IPS DF 6.9 (cell line): ENCODE measurements at regions not wholly inside any gene's neighbourhood (a gene's known extent, or its start where the extent isn't known, plus 50 kb on each side); places are given as distances from the start of the nearest gene placed in this dataset.

ENCODE experiments used
- DNase-seq: peaks from one replicate; pipeline ENCODE4 v3.0.0-alpha.2; 2013; ENCODE audit warnings: low read depth, low spot score
- H3K27ac ChIP-seq: one replicate; pipeline ENCODE4 v1.5.1; 2013; ENCODE audit warnings: low read length, control low read depth
- H3K27me3 ChIP-seq: 2 replicates; pipeline ENCODE4 v1.6.1; 2013; ENCODE audit warnings: mild to moderate bottlenecking, low read length; ENCODE audit not compliant: control insufficient read depth, insufficient read depth
- H3K36me3 ChIP-seq: 2 replicates; pipeline ENCODE4 v1.6.1; 2013; ENCODE audit warnings: low read length; ENCODE audit not compliant: control insufficient read depth, insufficient read depth
- H3K4me1 ChIP-seq: 2 replicates; pipeline ENCODE4 v1.6.1; 2013; ENCODE audit warnings: low read length; ENCODE audit not compliant: control insufficient read depth, insufficient read depth
- H3K4me3 ChIP-seq: 2 replicates; pipeline ENCODE4 v1.5.1; 2013; ENCODE audit warnings: mild to moderate bottlenecking, low read length
- H3K9me3 ChIP-seq: 2 replicates; pipeline ENCODE4 v1.6.1; 2013; ENCODE audit warnings: low read length, inconsistent platforms; ENCODE audit not compliant: control insufficient read depth, insufficient read depth
- WGBS: extraction: QIAGEN DNeasy Blood & Tissue Kit; methylation state at CpG from one replicate; pipeline ENCODE4 v1.1.7; 2013; ENCODE audit warnings: mixed read lengths, missing lambda C conversion rate; ENCODE audit not compliant: insufficient read length, insufficient coverage; 5-methylcytosine and 5-hydroxymethylcytosine counted together

DNA sequence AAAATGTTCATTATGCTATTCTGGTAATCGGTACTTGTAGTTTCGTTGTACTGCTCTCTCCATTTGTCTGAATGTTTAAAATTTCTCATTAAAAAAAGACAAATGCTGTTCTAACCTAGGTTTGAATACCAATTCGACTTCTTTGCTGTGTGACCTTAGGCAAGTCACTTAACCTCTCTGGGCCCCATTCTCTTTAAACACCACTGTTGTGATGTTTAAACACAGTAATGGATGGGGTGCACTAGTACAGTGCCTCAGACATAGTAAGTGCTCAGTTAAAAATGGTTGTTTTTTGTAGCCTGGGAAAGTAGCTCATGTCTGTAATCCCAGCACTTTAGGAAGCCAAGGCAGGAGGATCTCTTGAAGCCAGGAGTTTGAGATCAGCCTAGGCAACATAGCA, 138.5 kb downstream of the MRPL14 start:
- Histone ChIP-seq H3K27me3 (no peaks in the 10 kb centered on the region), H3K27ac (no peak overlapping the region), H3K9me3 (no peaks in the 10 kb centered on the region), H3K4me1 (0 out of 2 replicates have a peak, but pooled peaks cover 1% of the 10 kb centered on the region), H3K36me3 (no peaks in the 10 kb centered on the region), H3K4me3 (no peak overlapping the region)
- no peak for DNase-seq
- WGBS = no CpG with 5 or more reads among the region's 3 CpGs

DNA sequence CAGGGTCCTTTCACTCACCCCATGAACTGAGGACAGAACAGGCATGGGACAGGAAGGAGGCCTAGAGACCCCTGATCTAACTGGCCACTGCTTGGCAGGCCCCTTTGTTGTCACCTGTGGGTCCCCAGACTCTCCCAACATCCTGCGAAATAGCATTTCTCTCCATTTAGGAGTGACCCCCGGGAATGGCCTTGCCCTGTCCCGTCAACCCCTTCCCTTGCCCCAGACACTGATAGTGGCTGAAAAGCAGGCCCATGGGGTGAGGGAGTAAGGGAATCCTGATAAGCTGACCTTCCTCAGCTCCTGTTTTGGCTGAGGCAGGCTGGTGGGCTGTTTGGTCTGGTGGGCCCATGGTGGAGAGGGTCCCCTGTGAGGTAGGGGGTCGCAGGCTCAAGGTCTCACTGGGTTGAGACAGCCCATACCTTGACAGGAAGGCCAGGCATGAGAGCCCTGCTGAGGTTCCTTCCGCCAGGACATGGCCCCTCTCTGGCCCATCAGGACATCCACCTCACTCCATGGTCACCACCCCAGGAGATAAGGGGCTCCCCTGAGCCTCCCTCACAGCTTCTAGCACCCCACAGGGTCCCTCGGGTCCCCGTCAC, 139.3 kb downstream of the MRPL14 start:
- WGBS = no CpG with 5 or more reads among the region's 7 CpGs
- no peak overlapping the region for H3K4me3 ChIP-seq
- no peaks in the 10 kb centered on the region for H3K36me3 ChIP-seq
- no peak overlapping the region for H3K27ac ChIP-seq
- no peak for DNase-seq
- H3K9me3 ChIP-seq = no peaks in the 10 kb centered on the region
- H3K27me3 ChIP-seq = no peaks in the 10 kb centered on the region
- 0 out of 2 replicates have a peak, but pooled peaks cover 1% of the 10 kb centered on the region for H3K4me1 ChIP-seq

DNA sequence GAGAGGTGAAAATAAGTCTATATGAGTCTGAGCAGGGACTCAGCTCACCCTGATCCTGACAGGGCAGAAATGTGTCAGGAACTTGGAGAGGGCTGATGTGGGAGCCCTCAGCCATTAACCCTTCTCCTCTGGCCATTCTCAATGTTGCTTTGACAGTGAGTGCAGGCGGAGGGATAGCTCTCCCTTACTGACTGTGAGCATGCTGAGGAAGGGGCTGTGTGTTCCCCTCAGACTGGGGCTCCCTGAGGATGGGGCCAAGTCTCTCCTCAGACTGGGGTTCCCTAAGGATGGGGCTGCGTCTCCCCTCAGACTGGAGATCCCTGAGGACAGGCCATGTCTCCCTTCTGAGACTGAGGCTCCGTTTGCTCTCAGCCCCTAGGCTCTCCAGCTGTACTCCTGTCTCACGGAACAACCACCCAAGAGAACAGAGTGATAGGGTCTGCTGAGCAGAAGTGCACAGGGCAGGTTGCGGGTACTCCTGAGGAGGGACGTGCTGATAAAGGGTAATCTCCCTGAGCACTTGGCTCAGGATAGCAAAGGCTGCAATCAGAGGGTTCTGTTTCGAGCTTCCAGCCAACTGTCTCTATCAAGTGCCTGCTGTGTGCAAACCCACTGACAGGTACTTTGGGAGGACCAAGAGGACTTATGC, 141.0 kb downstream of the MRPL14 start:
- no peaks in the 10 kb centered on the region for H3K27me3 ChIP-seq
- DNase-seq = no peak
- 0 out of 2 replicates have a peak, but pooled peaks cover 1% of the 10 kb centered on the region for H3K4me1 ChIP-seq
- no peak overlapping the region for H3K4me3 ChIP-seq
- H3K36me3 ChIP-seq = no peaks in the 10 kb centered on the region
- no peak overlapping the region for H3K27ac ChIP-seq
- WGBS = no CpG with 5 or more reads among the region's 7 CpGs
- H3K9me3 ChIP-seq = no peaks in the 10 kb centered on the region

DNA sequence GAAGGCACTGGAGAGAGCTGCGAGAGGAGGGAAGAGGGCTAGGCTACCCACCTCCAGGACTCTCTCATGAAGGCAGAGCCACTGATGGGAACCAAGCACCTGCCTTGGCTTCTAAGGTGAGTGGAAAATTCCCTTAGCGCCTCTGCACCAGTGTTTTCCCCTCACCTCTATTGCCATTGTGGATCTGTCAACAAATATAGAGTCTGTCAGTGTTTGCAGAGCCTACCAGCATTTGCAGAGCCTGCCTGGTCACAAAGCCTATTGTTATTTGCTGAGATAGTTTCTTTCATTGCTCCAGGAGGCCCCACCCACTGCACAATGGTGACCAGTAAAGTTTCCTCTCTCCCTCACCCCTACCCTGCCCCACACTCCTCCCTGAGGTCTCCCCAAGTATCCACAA, 141.9 kb downstream of the MRPL14 start:
- 0 out of 2 replicates have a peak, but pooled peaks cover 1% of the 10 kb centered on the region for H3K4me1 ChIP-seq
- no peak overlapping the region for H3K27ac ChIP-seq
- WGBS = no CpG with 5 or more reads among the region's 2 CpGs
- no peak for DNase-seq
- H3K9me3 ChIP-seq = no peaks in the 10 kb centered on the region
- H3K4me3 ChIP-seq = no peak overlapping the region
- H3K27me3 ChIP-seq = no peaks in the 10 kb centered on the region
- no peaks in the 10 kb centered on the region for H3K36me3 ChIP-seq

DNA sequence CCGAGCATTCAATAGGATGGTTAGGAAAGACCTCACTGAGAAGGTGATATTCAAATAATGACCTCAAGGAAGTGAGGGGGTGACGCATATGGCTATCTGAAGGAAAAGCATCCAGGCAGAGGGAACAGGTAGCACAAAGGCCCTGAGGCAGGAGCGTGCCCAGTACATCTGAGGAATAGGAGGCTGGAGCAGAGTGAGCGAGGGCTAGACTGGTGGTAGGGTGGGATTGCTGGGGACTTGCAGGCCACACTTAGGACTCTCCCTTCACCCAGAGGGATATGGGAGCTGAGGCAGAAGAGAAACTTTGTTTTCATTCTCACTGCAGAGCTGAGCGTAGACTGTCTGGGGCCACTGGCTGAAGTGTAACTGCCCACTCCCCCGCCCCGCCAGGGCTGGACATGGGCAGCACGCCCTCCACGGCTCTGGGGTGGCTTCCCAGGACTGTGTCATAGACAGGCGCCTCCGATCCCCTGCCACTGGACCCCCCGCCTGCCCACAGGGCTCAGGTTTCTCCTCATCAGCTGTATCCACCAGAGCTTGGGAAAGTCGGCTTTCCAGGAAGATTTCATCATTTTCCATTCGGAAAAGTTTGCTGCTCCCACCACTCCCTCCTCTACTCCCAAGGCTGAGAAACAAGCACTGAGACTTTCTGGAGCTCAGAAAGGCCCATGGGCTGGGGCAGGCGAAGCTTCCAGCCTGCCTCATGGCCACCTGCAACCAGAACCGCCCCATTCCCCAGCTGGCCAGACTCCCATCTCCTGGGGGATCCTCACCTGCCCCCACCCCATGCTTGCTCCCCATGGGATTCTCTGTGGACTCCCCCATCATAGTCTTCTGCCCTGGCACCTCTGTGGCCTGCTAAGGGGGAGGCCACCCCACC, 142.6 kb downstream of the MRPL14 start:
- Histone ChIP-seq H3K4me3 (no peak overlapping the region), H3K9me3 (no peaks in the 10 kb centered on the region), H3K27ac (no peak overlapping the region), H3K4me1 (0 out of 2 replicates have a peak, but pooled peaks cover 1% of the 10 kb centered on the region), H3K27me3 (no peaks in the 10 kb centered on the region), H3K36me3 (no peaks in the 10 kb centered on the region)
- no peak for DNase-seq
- WGBS = no CpG with 5 or more reads among the region's 16 CpGs

DNA sequence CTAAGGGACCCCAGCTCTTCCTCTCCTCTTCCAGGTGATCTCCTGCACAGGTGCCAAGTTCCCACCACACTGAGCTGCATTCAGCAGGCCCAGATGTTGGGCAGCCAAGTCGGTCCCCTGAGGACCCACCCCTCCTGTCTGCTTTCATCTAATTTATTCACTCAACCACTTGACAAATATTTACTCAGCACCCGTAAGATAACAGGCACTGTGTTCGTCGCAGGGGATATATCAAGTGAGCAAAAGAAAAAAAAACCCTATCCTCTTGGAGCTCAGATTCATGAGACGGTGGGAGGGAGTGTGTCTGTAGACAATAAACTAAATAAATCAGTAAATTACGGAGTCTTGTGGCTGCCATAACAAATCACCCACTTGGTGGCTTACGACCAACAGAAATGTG, 143.6 kb downstream of the MRPL14 start:
- no peaks in the 10 kb centered on the region for H3K9me3 ChIP-seq
- H3K4me3 ChIP-seq = no peak overlapping the region; the same call in 1 of the 2 replicates
- no peaks in the 10 kb centered on the region for H3K27me3 ChIP-seq
- no peak for DNase-seq
- WGBS = no CpG with 5 or more reads among the region's 7 CpGs
- H3K4me1 ChIP-seq = no peaks in the 10 kb centered on the region
- H3K36me3 ChIP-seq = no peaks in the 10 kb centered on the region
- no peak overlapping the region for H3K27ac ChIP-seq

DNA sequence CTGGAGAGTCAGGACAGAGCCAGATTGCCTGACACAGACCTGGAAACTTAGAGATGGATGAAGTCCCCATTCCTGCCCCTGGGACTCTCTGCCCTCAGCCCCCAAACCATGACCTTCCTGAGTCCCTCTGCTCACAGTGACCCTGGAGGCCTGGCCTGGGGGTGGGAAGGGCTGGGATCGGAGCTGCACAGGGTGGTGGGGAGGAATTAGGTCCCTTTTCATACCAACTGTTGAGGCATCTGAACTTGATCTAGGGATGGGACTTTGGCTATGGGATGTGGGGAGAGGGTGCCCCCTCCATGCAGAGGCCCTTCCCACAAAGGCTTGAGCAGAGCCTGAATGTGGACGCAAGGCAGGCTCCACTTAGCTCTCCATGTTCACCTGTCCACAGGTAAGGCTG, 144.1 kb downstream of the MRPL14 start:
- Histone ChIP-seq H3K36me3 (no peaks in the 10 kb centered on the region), H3K9me3 (no peaks in the 10 kb centered on the region), H3K4me3 (no peak overlapping the region), H3K27me3 (no peaks in the 10 kb centered on the region), H3K4me1 (no peaks in the 10 kb centered on the region), H3K27ac (no peak overlapping the region)
- no CpG with 5 or more reads among the region's 2 CpGs for WGBS
- no peak for DNase-seq

DNA sequence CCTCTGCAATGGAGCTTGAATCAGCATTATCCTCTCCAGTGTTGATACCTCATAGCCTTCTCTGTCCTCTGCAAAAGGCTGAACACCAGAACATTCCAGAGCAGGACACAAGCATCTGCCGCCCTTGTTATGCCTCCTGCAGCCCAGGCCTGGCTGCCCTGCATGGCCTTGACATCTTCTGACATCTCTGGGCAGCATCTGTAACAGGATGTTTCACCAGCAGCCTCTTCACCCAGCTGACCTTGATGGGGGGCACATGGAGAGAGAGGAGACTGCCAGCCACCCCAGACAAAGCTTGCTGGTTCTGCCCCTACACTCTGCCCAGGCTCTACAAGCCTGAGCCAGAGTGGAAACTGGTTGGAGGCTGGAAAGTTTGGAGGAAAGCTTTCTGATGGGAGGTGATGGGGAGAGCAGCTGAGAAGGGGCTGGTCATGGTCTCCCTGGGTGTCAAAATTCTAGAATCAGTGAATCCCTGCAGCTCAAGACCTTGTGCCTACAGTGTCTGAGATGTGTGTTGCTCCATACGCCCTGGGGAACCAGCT, 145.1 kb downstream of the MRPL14 start:
- Histone ChIP-seq H3K27me3 (no peaks in the 10 kb centered on the region), H3K9me3 (no peaks in the 10 kb centered on the region), H3K27ac (no peak overlapping the region), H3K4me3 (no peak overlapping the region), H3K4me1 (no peaks in the 10 kb centered on the region), H3K36me3 (no peaks in the 10 kb centered on the region)
- WGBS = no CpG with 5 or more reads among the region's 2 CpGs
- DNase-seq = no peak

DNA sequence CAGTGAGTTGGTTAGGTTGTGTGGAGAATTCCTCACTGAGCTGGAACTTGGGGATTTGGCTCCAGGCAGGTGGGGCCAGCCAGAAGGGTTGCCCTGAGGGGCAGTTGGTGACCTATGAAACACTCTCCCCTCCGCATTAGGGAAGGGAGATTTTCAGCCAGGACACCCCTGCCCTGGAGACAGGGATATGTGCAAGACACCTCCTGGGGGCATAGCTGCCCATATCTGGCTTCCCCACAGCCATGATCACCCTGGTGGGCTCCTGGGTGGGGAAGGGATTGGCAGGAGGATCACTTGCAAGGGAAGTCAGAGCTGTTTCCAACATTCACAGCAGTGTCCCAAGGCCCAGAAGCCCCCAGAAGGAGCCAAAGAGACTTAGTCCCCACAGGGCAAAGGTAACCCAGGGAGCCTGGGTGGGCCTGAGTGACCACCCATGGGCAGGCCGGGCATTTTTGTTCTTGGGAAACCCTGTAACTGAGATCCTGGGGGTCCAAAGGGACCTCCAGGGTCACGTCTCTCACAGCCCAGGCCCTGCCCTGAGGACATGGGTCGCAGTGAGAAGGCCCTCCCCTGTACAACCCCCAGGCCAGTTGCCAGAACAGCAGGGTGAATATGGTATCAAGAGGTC, 145.8 kb downstream of the MRPL14 start:
- H3K27me3 ChIP-seq = no peaks in the 10 kb centered on the region
- H3K4me3 ChIP-seq = no peak overlapping the region
- no peaks in the 10 kb centered on the region for H3K4me1 ChIP-seq
- DNase-seq = no peak
- no peaks in the 10 kb centered on the region for H3K9me3 ChIP-seq
- WGBS = no CpG with 5 or more reads among the region's 4 CpGs
- no peak overlapping the region for H3K27ac ChIP-seq
- H3K36me3 ChIP-seq = no peaks in the 10 kb centered on the region
